HepG2 (cell line): ENCODE measurements at regions not wholly inside any gene's neighbourhood (a gene's known extent, or its start where the extent isn't known, plus 50 kb on each side); places are given as distances from the start of the nearest gene placed in this dataset.

Experiments
- ATAC-seq: fragments of 200-7000 bp; cut with Tn5 transposase; 3 replicates; pipeline ENCODE4 v1.9.1; 2020; ENCODE audit warnings: mild to moderate bottlenecking, moderate library complexity
- BruUV-seq: library from RNA; stranded (reverse); fragments of 400-500 nt; replicated peaks from 2 replicates; lab custom pipeline; 2021; lab: Mats Ljungman, UMichigan
- CTCF ChIA-PET: fragments of 300-600 bp; formaldehyde crosslinking; extraction: SDS; loops from one replicate; lab custom pipeline; 2021; ENCODE audit warnings: low total read pairs, inconsistent platforms, low intra/inter-chr PET ratio; lab: Yijun Ruan, JAX
- POLR2A ChIA-PET: fragments of 350-600 bp; sonication (Branson Sonifier 250); formaldehyde crosslinking; loops from one replicate; lab custom pipeline; 2020; ENCODE audit warnings: antibody characterized with exemption, inconsistent platforms; lab: Yijun Ruan, JAX
- DNase-seq: peaks from one replicate; pipeline ENCODE4 v3.0.0-alpha.2; 2015; ENCODE audit warnings: low spot score
- FAIRE-seq: peaks from 3 replicates; lab custom pipeline; 2011; peaks lifted over from hg19 to GRCh38; lab: Jason Lieb, UNC
- H2AFZ ChIP-seq: one replicate; pipeline ENCODE4 v1.6.1; 2011; ENCODE audit warnings: low read length, inconsistent platforms
- H3K27ac ChIP-seq: fragments of 300-600 bp; 3 replicates; pipeline ENCODE4 v1.8.0; 2011; ENCODE audit warnings: mixed run types, mild to moderate bottlenecking, mixed read lengths, low read length, inconsistent platforms; ENCODE audit not compliant: insufficient read depth; ENCODE audit errors: extremely low read length
- H3K27me3 ChIP-seq, 2 experiments: fragments of 200-600 bp in 1 of 2; 2 replicates in 1 of 2; 3 replicates in 1 of 2; pipeline versions ENCODE4 v1.6.0 to v1.8.0; 2011; ENCODE audit warnings: low read length in 2 of 2, mild to moderate bottlenecking in 2 of 2, moderate library complexity in 2 of 2, inconsistent platforms in 1 of 2; ENCODE audit not compliant: insufficient read depth in 2 of 2, control insufficient read depth in 1 of 2
- H3K36me3 ChIP-seq, 2 experiments: fragments of 200-600 bp in 1 of 2; replicated peaks in 1 of 2; 2 replicates in 1 of 2; 3 replicates in 1 of 2; pipeline versions ENCODE4 v1.5.1 to v1.8.0; 2011; ENCODE audit warnings: low read length in 2 of 2, inconsistent platforms in 1 of 2; ENCODE audit not compliant: insufficient read depth in 2 of 2, control insufficient read depth in 1 of 2
- H3K4me1 ChIP-seq: 2 replicates; pipeline ENCODE4 v1.5.1; 2012; ENCODE audit warnings: low read length, inconsistent platforms; ENCODE audit not compliant: insufficient read depth
- H3K4me2 ChIP-seq: 2 replicates; pipeline ENCODE4 v1.6.0; 2011; ENCODE audit warnings: low read depth, low read length, inconsistent platforms
- H3K4me3 ChIP-seq, 3 experiments: fragments of 200-600 bp in 1 of 3; sonication (generic), shearing (Covaris generic) in 1 of 3; replicated peaks in 1 of 3; 2 replicates each; pipeline ENCODE4 v1.5.1; 2011 to 2016; ENCODE audit warnings: low read length in 3 of 3, inconsistent platforms in 2 of 3, low read depth in 2 of 3, mild to moderate bottlenecking in 2 of 3, control low read depth in 1 of 3, mixed read lengths in 1 of 3; ENCODE audit not compliant: insufficient read depth in 1 of 3
- H3K79me2 ChIP-seq: one replicate; pipeline ENCODE4 v1.6.1; 2011; ENCODE audit warnings: low read length, inconsistent platforms; ENCODE audit not compliant: insufficient read depth
- H3K9ac ChIP-seq: 2 replicates; pipeline ENCODE4 v1.6.0; 2011; ENCODE audit warnings: mild to moderate bottlenecking, low read depth, low read length, inconsistent platforms; ENCODE audit not compliant: insufficient read depth
- H3K9me3 ChIP-seq: 2 replicates; pipeline ENCODE4 v1.5.1; 2012; ENCODE audit warnings: mild to moderate bottlenecking, low read length
- H4K20me1 ChIP-seq: 2 replicates; pipeline ENCODE4 v1.6.0; 2011; ENCODE audit warnings: inconsistent platforms, mild to moderate bottlenecking, low read length, moderate library complexity; ENCODE audit not compliant: insufficient read depth
- BRD4 ChIP-seq: sonication (generic); formaldehyde crosslinking; IDR thresholded peaks from 2 replicates; pipeline ENCODE4 v1.4.0; 2020; ENCODE audit warnings: missing genetic modification reagents
- CENPX ChIP-seq: sonication (generic); formaldehyde crosslinking; IDR thresholded peaks from 2 replicates; pipeline ENCODE4 v1.9.0; 2021; ENCODE audit warnings: mild to moderate bottlenecking, missing genetic modification reagents, moderate library complexity
- PRDM10 ChIP-seq: sonication (generic); formaldehyde crosslinking; IDR thresholded peaks from 2 replicates; pipeline ENCODE4 v1.4.0; 2020; ENCODE audit warnings: low read depth, missing genetic modification reagents
- ZNF451 ChIP-seq: sonication (generic); formaldehyde crosslinking; IDR thresholded peaks from 2 replicates; pipeline ENCODE4 v1.5.0; 2020; ENCODE audit warnings: mild to moderate bottlenecking, missing genetic modification reagents
- ZNF724P ChIP-seq: sonication (generic); formaldehyde crosslinking; IDR thresholded peaks from 2 replicates; pipeline ENCODE4 v1.8.0; 2022; ENCODE audit warnings: missing genetic modification reagents, borderline replicate concordance
- WGBS: methylation state at CpG from one replicate; pipeline ENCODE4 v1.1.6; 2017; ENCODE audit warnings: low lambda C conversion rate; 5-methylcytosine and 5-hydroxymethylcytosine counted together
- in situ Hi-C: cut with HindIII; loops from 2 replicates; pipeline ENCODE4 v1.10.0; 2017; ENCODE audit warnings: low pct_unique_long_range_greater_than_20kb; ENCODE audit not compliant: extremely low pct_ligation_motif_present
- intact Hi-C: fragments of 100-400 bp; cut with micrococcal nuclease; formaldehyde crosslinking; loops from one replicate; pipeline ENCODE4 v1.10.0; 2022; ENCODE audit not compliant: unreplicated experiment
- TF ChIP-seq, protein P1 (sequence below): sonication (generic); formaldehyde crosslinking; conservative IDR thresholded peaks from 2 replicates; pipeline ENCODE4 v1.5.0; 2020; ENCODE audit warnings: missing genetic modification reagents

GRCh38 chr13:90230311-90230710 is 1117.2 kb upstream of the MIR17HG start:
- no TSS peak for BruUV-seq
- 3% methylated on average over 9 of the region's 17 CpGs for WGBS
- no peaks in the 10 kb centered on the region for H3K79me2 ChIP-seq
- TF ChIP-seq, protein P1, sequence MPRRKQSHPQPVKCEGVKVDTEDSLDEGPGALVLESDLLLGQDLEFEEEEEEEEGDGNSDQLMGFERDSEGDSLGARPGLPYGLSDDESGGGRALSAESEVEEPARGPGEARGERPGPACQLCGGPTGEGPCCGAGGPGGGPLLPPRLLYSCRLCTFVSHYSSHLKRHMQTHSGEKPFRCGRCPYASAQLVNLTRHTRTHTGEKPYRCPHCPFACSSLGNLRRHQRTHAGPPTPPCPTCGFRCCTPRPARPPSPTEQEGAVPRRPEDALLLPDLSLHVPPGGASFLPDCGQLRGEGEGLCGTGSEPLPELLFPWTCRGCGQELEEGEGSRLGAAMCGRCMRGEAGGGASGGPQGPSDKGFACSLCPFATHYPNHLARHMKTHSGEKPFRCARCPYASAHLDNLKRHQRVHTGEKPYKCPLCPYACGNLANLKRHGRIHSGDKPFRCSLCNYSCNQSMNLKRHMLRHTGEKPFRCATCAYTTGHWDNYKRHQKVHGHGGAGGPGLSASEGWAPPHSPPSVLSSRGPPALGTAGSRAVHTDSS (CRISPR knock-in tag) = no peak
- no peak for TF ChIP-seq PRDM10 (CRISPR knock-in tag)
- TF ChIP-seq ZNF724P (CRISPR knock-in tag) = no peak
- no peak for TF ChIP-seq BRD4
- TF ChIP-seq CENPX (CRISPR knock-in tag) = no peak
- TF ChIP-seq ZNF451 (CRISPR knock-in tag) = no peak
- CTCF ChIA-PET = no interaction called here
- H3K4me2 ChIP-seq = no peak overlapping the region
- H3K4me1 ChIP-seq = no peaks in the 10 kb centered on the region
- H3K9me3 ChIP-seq = peaks cover 7% of the 10 kb centered on the region; the same call in 1 of the 2 replicates
- H2AFZ ChIP-seq = no peak overlapping the region
- H4K20me1 ChIP-seq = no peaks in the 10 kb centered on the region
- no peak overlapping the region for H3K9ac ChIP-seq
- in situ Hi-C loops = no loop called here
- FAIRE-seq (no peak), ATAC-seq (no peak), DNase-seq (no peak)
- no peak overlapping the region for H3K27ac ChIP-seq
- H3K36me3 ChIP-seq = no peaks in the 10 kb centered on the region
- intact Hi-C loops = loop anchor here (5.0 kb wide), 1 partner anchor 637 kb away; no protein-coding TSS in a partner anchor
- POLR2A ChIA-PET = no interaction called here
- H3K27me3 ChIP-seq = no peaks in the 10 kb centered on the region
- H3K4me3 ChIP-seq = no peak overlapping the region
